SU-DHL-6 (cell line): ENCODE measurements at regions not wholly inside any gene's neighbourhood (a gene's known extent, or its start where the extent isn't known, plus 50 kb on each side); places are given as distances from the start of the nearest gene placed in this dataset.

Source experiments
- CTCF ChIP-seq: fragments of 200-600 bp; sonication (generic); IDR thresholded peaks from one replicate; pipeline ENCODE4 v1.5.1; 2017; ENCODE audit warnings: antibody characterized with exemption, mild to moderate bottlenecking, low read length, moderate library complexity; ENCODE audit not compliant: insufficient read depth, poor library complexity, severe bottlenecking
- EZH2phosphoT487 ChIP-seq: fragments of 200-600 bp; sonication (generic), shearing (Covaris generic); conservative IDR thresholded peaks from 2 replicates; pipeline ENCODE4 v1.6.1; 2018; ENCODE audit warnings: mild to moderate bottlenecking, antibody characterized with exemption, low read length, moderate library complexity, mixed read lengths

DNA sequence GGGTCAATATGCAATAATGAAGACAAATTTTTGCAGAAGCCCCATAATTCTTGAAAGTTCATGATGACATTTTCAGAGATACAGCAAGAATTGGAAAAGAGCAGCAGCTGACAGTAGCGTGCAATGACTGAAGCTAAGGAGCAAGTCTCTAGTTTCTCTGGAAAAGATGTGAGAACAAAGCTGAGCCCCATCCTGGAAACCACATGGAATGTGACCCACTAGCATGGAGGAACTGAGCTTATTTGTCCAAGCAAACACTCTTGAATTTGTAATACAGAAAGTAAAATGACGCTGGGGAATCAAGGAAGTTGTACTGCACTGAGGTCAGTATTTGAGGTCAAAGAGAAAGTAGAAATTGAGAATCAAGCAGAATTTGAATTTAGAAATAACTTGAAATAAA lies 1447.2 kb downstream of the FSTL5 start:
- TF ChIP-seq CTCF (no peak), EZH2phosphoT487 (no peak)
